ENCODE measurements at regions not wholly inside any gene's neighbourhood (a gene's known extent, or its start where the extent isn't known, plus 50 kb on each side); places are given as distances from the start of the nearest gene placed in this dataset.

GRCh38 chr1:29583727-29584126, 347.4 kb downstream of the PTPRU start:
- DNase-seq: no peak

GRCh38 chr1:29581256-29581655, 344.9 kb downstream of the PTPRU start:
- no peak for DNase-seq

GRCh38 chr1:29579821-29580425, 343.6 kb downstream of the PTPRU start:
- DNase-seq: no peak

- no peak for DNase-seq
Measured at GRCh38 chr1:29577512-29577911, 341.2 kb downstream of the PTPRU start.

GRCh38 chr1:29576510-29576909, 340.2 kb downstream of the PTPRU start:
- DNase-seq: no peak

- no peak for DNase-seq
Measured at GRCh38 chr1:29575826-29576225, 339.5 kb downstream of the PTPRU start.

GRCh38 chr1:29575277-29575676, 339.0 kb downstream of the PTPRU start:
- no peak for DNase-seq

GRCh38 chr1:29574871-29575270, 338.5 kb downstream of the PTPRU start:
- DNase-seq: no peak

- DNase-seq: peak in 1 of 3 donors; percentile 1
Measured at GRCh38 chr1:29569971-29570634, 333.8 kb downstream of the PTPRU start.

- no peak for DNase-seq
Measured at GRCh38 chr1:29567257-29567656, 330.9 kb downstream of the PTPRU start.

- DNase-seq: no peak
Measured at GRCh38 chr1:29565490-29565889, 329.2 kb downstream of the PTPRU start.

GRCh38 chr1:29563571-29563970, 327.2 kb downstream of the PTPRU start:
- peak in 1 of 3 donors; percentile 1 for DNase-seq

- no peak for DNase-seq
Measured at GRCh38 chr1:29563092-29563491, 326.8 kb downstream of the PTPRU start.

GRCh38 chr1:29559056-29559455, 322.7 kb downstream of the PTPRU start:
- no peak for DNase-seq

- no peak for DNase-seq
Measured at GRCh38 chr1:29557701-29558600, 321.6 kb downstream of the PTPRU start.

- no peak for DNase-seq
Measured at GRCh38 chr1:29557066-29557465, 320.7 kb downstream of the PTPRU start.

GRCh38 chr1:29556657-29557056, 320.3 kb downstream of the PTPRU start:
- DNase-seq: no peak

GRCh38 chr1:29555043-29555620, 318.8 kb downstream of the PTPRU start:
- DNase-seq: no peak

- no peak for DNase-seq
Measured at GRCh38 chr1:29554208-29554778, 318.0 kb downstream of the PTPRU start.

- no peak for DNase-seq
Measured at GRCh38 chr1:29551123-29551936, 315.0 kb downstream of the PTPRU start.

- no peak for DNase-seq
Measured at GRCh38 chr1:29550119-29550841, 314.0 kb downstream of the PTPRU start.
